Suprapubic skin (tissue), 4 donors: ENCODE measurements at regions not wholly inside any gene's neighbourhood (a gene's known extent, or its start where the extent isn't known, plus 50 kb on each side); places are given as distances from the start of the nearest gene placed in this dataset.

ENCODE experiments used
- DNase-seq, 2 donors: peaks; one replicate each; pipeline ENCODE4 v3.0.0-alpha.2; 2019; ENCODE audit warnings: low spot score in 2 of 2
- H3K27ac ChIP-seq: fragments of 200-600 bp; sonication (generic); one replicate; pipeline ENCODE4 v1.5.1; 2019
- H3K27me3 ChIP-seq: fragments of 200-600 bp; sonication (generic); one replicate; pipeline ENCODE4 v1.5.1; 2019
- H3K36me3 ChIP-seq: fragments of 200-600 bp; sonication (generic); one replicate; pipeline ENCODE4 v1.5.1; 2019
- H3K4me1 ChIP-seq: fragments of 200-600 bp; sonication (generic); one replicate; pipeline ENCODE4 v1.5.1; 2019
- H3K4me3 ChIP-seq: fragments of 200-600 bp; sonication (generic); one replicate; pipeline ENCODE4 v1.5.1; 2019; ENCODE audit warnings: mild to moderate bottlenecking
- H3K9me3 ChIP-seq: fragments of 200-600 bp; sonication (generic); one replicate; pipeline ENCODE4 v1.5.1; 2019
- EP300 ChIP-seq: sonication (generic); formaldehyde crosslinking; IDR thresholded peaks from one replicate; pipeline ENCODE4 v1.6.1; 2017; ENCODE audit warnings: antibody characterized with exemption
- POLR2A ChIP-seq, 2 donors: fragments of 450-650 bp; IDR thresholded peaks; one replicate each; pipeline ENCODE4 v1.6.1; 2017; ENCODE audit warnings: antibody characterized with exemption in 2 of 2, mild to moderate bottlenecking in 2 of 2, moderate library complexity in 2 of 2
- POLR2AphosphoS5 ChIP-seq, 3 donors: sonication (generic); formaldehyde crosslinking; IDR thresholded peaks; one replicate each; pipeline ENCODE4 v1.6.1; 2017; ENCODE audit warnings: antibody characterized with exemption in 3 of 3
- WGBS: methylation state at CpG from one replicate; pipeline ENCODE4 v1.1.5; 2018; 5-methylcytosine and 5-hydroxymethylcytosine counted together
- TF ChIP-seq, protein P1 (sequence below), 2 donors: fragments of 200-600 bp in 1 of 2; fragments of 450-650 bp in 1 of 2; sonication (generic) in 1 of 2; IDR thresholded peaks; one replicate each; pipeline ENCODE4 v1.5.1; 2016 to 2019; ENCODE audit warnings: antibody characterized with exemption in 2 of 2, mild to moderate bottlenecking in 1 of 2, moderate library complexity in 1 of 2

- no peaks in the 10 kb centered on the region for H3K36me3 ChIP-seq
- WGBS = 80% methylated on average over 9 of the region's 22 CpGs
- DNase-seq = no peak
- peaks cover 21% of the 10 kb centered on the region for H3K27me3 ChIP-seq
- H3K4me1 ChIP-seq = no peaks in the 10 kb centered on the region
- H3K9me3 ChIP-seq = no peaks in the 10 kb centered on the region
- TF ChIP-seq EP300 (no peak), POLR2A (IDR thresholded peaks at IDR 0.05) (no peak), POLR2AphosphoS5 (IDR thresholded peaks at IDR 0.05) (no peak)
- TF ChIP-seq, protein P1, sequence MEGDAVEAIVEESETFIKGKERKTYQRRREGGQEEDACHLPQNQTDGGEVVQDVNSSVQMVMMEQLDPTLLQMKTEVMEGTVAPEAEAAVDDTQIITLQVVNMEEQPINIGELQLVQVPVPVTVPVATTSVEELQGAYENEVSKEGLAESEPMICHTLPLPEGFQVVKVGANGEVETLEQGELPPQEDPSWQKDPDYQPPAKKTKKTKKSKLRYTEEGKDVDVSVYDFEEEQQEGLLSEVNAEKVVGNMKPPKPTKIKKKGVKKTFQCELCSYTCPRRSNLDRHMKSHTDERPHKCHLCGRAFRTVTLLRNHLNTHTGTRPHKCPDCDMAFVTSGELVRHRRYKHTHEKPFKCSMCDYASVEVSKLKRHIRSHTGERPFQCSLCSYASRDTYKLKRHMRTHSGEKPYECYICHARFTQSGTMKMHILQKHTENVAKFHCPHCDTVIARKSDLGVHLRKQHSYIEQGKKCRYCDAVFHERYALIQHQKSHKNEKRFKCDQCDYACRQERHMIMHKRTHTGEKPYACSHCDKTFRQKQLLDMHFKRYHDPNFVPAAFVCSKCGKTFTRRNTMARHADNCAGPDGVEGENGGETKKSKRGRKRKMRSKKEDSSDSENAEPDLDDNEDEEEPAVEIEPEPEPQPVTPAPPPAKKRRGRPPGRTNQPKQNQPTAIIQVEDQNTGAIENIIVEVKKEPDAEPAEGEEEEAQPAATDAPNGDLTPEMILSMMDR (IDR thresholded peaks at IDR 0.05) = no peak
- H3K4me3 ChIP-seq = no peak overlapping the region
- H3K27ac ChIP-seq = no peak overlapping the region
These were observed 127.2 kb downstream of the SOX1 start for GRCh38 chr13:112194167-112194530.

DNA sequence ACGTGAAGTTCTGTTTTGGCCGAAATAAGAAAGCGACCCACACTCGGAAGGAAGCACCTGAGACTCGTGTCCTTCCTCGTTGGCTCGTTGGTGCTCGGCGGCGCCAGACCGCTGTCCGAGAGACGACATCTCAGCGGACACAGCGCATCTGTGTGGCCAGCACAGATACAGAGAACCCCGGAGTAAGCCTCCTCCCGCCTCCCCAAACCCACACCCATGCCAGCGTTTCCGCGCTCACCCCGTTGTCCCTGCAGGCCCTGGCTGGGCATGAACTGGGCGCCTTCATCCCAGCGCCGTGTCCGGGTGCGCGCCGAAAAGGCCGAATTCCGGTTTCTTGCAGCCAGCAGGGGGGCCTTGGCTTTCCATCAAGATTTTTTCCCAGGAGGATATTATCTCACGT, 127.6 kb downstream of the SOX1 start:
- peaks cover 23% of the 10 kb centered on the region for H3K27me3 ChIP-seq
- no peak overlapping the region for H3K27ac ChIP-seq
- no peaks in the 10 kb centered on the region for H3K4me1 ChIP-seq
- no peak overlapping the region for H3K4me3 ChIP-seq
- H3K36me3 ChIP-seq = no peaks in the 10 kb centered on the region
- no peaks in the 10 kb centered on the region for H3K9me3 ChIP-seq
- TF ChIP-seq POLR2AphosphoS5 (IDR thresholded peaks at IDR 0.05) (no peak), EP300 (no peak), POLR2A (IDR thresholded peaks at IDR 0.05) (no peak)
- no peak for DNase-seq
- WGBS = 84% methylated on average over 28 of the region's 31 CpGs

DNA sequence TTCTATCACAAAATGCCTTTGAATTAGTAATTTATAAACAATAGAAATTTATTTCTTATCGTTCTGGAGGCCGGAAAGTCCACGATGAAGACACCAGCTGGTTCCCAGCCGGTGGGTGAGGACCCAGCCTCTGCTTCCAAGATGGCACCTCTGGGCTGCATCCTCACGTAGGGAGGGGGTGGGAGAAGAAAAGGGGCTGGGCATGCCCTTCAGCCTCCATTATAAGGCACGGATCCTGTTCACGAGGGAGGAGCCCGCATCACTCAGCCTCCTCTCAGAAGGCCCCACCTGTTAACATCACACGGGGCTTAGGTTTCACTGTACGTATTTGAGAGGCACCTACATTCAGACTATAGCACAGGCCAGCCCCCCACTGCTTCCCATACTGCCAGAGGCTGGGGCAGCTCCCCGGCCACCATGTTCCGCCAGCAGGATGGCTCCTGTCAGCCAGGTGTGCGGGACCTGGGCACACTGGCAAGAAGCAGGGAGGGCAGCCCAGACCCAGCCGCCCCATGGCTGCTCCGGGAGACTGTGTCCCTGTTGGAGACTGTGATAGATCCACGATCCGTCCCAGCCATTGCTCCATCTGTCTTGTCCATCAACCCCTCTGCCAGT, 131.6 kb downstream of the SOX1 start:
- Histone ChIP-seq H3K4me3 (no peak overlapping the region), H3K36me3 (no peaks in the 10 kb centered on the region), H3K9me3 (no peaks in the 10 kb centered on the region), H3K4me1 (no peaks in the 10 kb centered on the region), H3K27me3 (peaks cover 51% of the 10 kb centered on the region), H3K27ac (no peak overlapping the region)
- WGBS = 84% methylated on average over 17 of the region's 17 CpGs
- no peak for DNase-seq
- TF ChIP-seq POLR2A (IDR thresholded peaks at IDR 0.05) (no peak), POLR2AphosphoS5 (IDR thresholded peaks at IDR 0.05) (no peak), EP300 (no peak)
- TF ChIP-seq, protein P1 (IDR thresholded peaks at IDR 0.05) = no peak

DNA sequence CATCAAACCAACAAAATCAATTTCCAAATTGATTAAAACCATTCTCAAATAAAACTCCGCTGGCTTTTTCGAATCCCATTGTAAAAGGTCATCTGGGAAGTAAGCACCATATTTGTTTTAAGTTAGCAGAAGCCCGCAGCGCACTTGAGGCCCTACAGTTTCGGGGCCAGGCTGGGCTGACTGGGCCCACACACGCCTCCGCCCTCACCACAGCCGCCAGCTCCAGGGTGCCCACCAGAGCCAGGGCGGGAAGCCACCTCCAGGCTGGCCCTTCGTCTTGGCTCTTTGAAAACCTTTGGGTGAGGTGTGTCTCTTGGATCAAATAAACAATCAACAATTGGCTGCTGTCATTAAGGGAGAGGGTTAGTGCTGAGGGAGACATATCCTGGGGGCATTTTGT, 133.3 kb downstream of the SOX1 start:
- TF ChIP-seq POLR2A (IDR thresholded peaks at IDR 0.05) (no peak), EP300 (no peak), POLR2AphosphoS5 (IDR thresholded peaks at IDR 0.05) (no peak)
- TF ChIP-seq, protein P1 (IDR thresholded peaks at IDR 0.05) = no peak
- Histone ChIP-seq H3K9me3 (no peaks in the 10 kb centered on the region), H3K36me3 (no peaks in the 10 kb centered on the region), H3K4me3 (no peak overlapping the region), H3K27me3 (peaks cover 60% of the 10 kb centered on the region), H3K27ac (no peak overlapping the region), H3K4me1 (no peaks in the 10 kb centered on the region)
- no peak for DNase-seq
- WGBS = 50% methylated on average over 10 of the region's 10 CpGs

DNA sequence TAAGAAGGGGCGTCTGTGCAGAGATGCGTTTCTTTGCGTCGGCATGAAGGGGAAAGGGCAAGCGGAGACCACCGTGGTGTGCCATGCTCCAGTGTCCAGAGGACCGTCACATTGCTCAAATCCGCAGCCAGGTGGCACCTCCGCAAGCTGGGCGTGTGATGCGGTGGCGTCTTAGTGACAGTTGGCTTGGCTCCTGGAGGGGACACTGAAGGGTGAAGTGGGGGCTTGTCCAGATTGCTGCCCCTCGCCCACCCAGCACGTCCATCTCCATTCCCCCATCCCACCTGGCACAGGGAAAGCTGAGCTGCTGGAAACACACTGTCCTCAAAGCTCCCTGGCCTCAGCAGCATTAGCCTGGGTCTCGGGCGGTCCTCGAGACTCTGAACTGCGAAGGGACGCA, 135.3 kb downstream of the SOX1 start:
- 88% methylated on average over 17 of the region's 19 CpGs for WGBS
- no peaks in the 10 kb centered on the region for H3K9me3 ChIP-seq

More for the DNA sequence above, 135.3 kb downstream of the SOX1 start:
- Histone ChIP-seq H3K4me1 (peaks cover 3% of the 10 kb centered on the region), H3K27ac (no peak overlapping the region), H3K27me3 (peaks cover 79% of the 10 kb centered on the region), H3K4me3 (no peak overlapping the region), H3K36me3 (no peaks in the 10 kb centered on the region)
- DNase-seq = no peak
- no peak for TF ChIP-seq EP300
- no peak for TF ChIP-seq POLR2A (IDR thresholded peaks at IDR 0.05)
- no peak for TF ChIP-seq POLR2AphosphoS5 (IDR thresholded peaks at IDR 0.05)
- TF ChIP-seq, protein P1 (IDR thresholded peaks at IDR 0.05) = no peak
